ENCODE measurements at regions not wholly inside any gene's neighbourhood (a gene's known extent, or its start where the extent isn't known, plus 50 kb on each side); places are given as distances from the start of the nearest gene placed in this dataset.

- FAIRE-seq (no peak), DNase-seq (no peak)
- no peak for TF ChIP-seq CTCF (IDR thresholded peaks at IDR 0.05; ENCODE audit: borderline replicate concordance, extremely low read depth, insufficient read depth)
- H3K36me3 ChIP-seq (ENCODE audit: control insufficient read depth in 2 of 3, insufficient read depth in 3 of 3, low read length in 3 of 3) = no peaks in the 10 kb centered on the region
- H3K9me3 ChIP-seq (ENCODE audit: control insufficient read depth in 2 of 3, insufficient read depth in 1 of 3, low read length in 3 of 3) = no peaks in the 10 kb centered on the region
- H3K4me3 ChIP-seq (ENCODE audit: low read length in 3 of 3) = no peak overlapping the region
- H3K27ac ChIP-seq (ENCODE audit: low read depth in 2 of 2, low read length in 2 of 2) = no peak overlapping the region
- intact Hi-C loops (cut with DNase I) = no loop called here
- no peak overlapping the region for H3K9ac ChIP-seq (ENCODE audit: low read length in 3 of 3)
- H3K27me3 ChIP-seq (ENCODE audit: control insufficient read depth, insufficient read depth, low read length) = no peaks in the 10 kb centered on the region
- no peaks in the 10 kb centered on the region for H3K4me1 ChIP-seq (ENCODE audit: control insufficient read depth in 2 of 3, insufficient read depth in 2 of 3, low read depth in 1 of 3, low read length in 3 of 3)
Observed at GRCh38 chr9:11335011-11335410, 722.2 kb upstream of the PTPRD start.

GRCh38 chr9:11338130-11338529 is 725.3 kb upstream of the PTPRD start:
- TF ChIP-seq CTCF (IDR thresholded peaks at IDR 0.05; ENCODE audit: borderline replicate concordance, extremely low read depth, insufficient read depth) = no peak
- H3K9me3 ChIP-seq (ENCODE audit: control insufficient read depth in 2 of 3, insufficient read depth in 1 of 3, low read length in 3 of 3) = no peaks in the 10 kb centered on the region
- no peaks in the 10 kb centered on the region for H3K4me1 ChIP-seq (ENCODE audit: control insufficient read depth in 2 of 3, insufficient read depth in 2 of 3, low read depth in 1 of 3, low read length in 3 of 3)
- intact Hi-C loops (cut with DNase I) = no loop called here
- H3K27ac ChIP-seq (ENCODE audit: low read depth in 2 of 2, low read length in 2 of 2) = no peak overlapping the region
- FAIRE-seq (no peak), DNase-seq (no peak)
- no peak overlapping the region for H3K9ac ChIP-seq (ENCODE audit: low read length in 3 of 3)
- H3K27me3 ChIP-seq (ENCODE audit: control insufficient read depth, insufficient read depth, low read length) = no peaks in the 10 kb centered on the region
- H3K4me3 ChIP-seq (ENCODE audit: low read length in 3 of 3) = no peak overlapping the region
- no peaks in the 10 kb centered on the region for H3K36me3 ChIP-seq (ENCODE audit: control insufficient read depth in 2 of 3, insufficient read depth in 3 of 3, low read length in 3 of 3)

GRCh38 chr9:11340654-11341053 is 727.9 kb upstream of the PTPRD start:
- Histone ChIP-seq H3K27me3 (ENCODE audit: control insufficient read depth, insufficient read depth, low read length) (no peaks in the 10 kb centered on the region), H3K36me3 (ENCODE audit: control insufficient read depth in 2 of 3, insufficient read depth in 3 of 3, low read length in 3 of 3) (no peaks in the 10 kb centered on the region), H3K4me1 (ENCODE audit: control insufficient read depth in 2 of 3, insufficient read depth in 2 of 3, low read depth in 1 of 3, low read length in 3 of 3) (no peaks in the 10 kb centered on the region), H3K9ac (ENCODE audit: low read length in 3 of 3) (no peak overlapping the region), H3K9me3 (ENCODE audit: control insufficient read depth in 2 of 3, insufficient read depth in 1 of 3, low read length in 3 of 3) (no peaks in the 10 kb centered on the region), H3K4me3 (ENCODE audit: low read length in 3 of 3) (no peak overlapping the region), H3K27ac (ENCODE audit: low read depth in 2 of 2, low read length in 2 of 2) (no peak overlapping the region)
- FAIRE-seq = no peak
- DNase-seq = no peak
- intact Hi-C loops (cut with DNase I) = no loop called here
- no peak for TF ChIP-seq CTCF (IDR thresholded peaks at IDR 0.05; ENCODE audit: borderline replicate concordance, extremely low read depth, insufficient read depth)

GRCh38 chr9:11347437-11347836 is 734.6 kb upstream of the PTPRD start:
- no peak for TF ChIP-seq CTCF (IDR thresholded peaks at IDR 0.05; ENCODE audit: borderline replicate concordance, extremely low read depth, insufficient read depth)
- no peak overlapping the region for H3K9ac ChIP-seq (ENCODE audit: low read length in 3 of 3)
- intact Hi-C loops (cut with DNase I) = no loop called here
- peak in 1 of 5 donors; percentile 4 for DNase-seq
- H3K27me3 ChIP-seq (ENCODE audit: control insufficient read depth, insufficient read depth, low read length) = no peaks in the 10 kb centered on the region
- H3K27ac ChIP-seq (ENCODE audit: low read depth in 2 of 2, low read length in 2 of 2) = no peak overlapping the region
- no peaks in the 10 kb centered on the region for H3K4me1 ChIP-seq (ENCODE audit: control insufficient read depth in 2 of 3, insufficient read depth in 2 of 3, low read depth in 1 of 3, low read length in 3 of 3)
- H3K36me3 ChIP-seq (ENCODE audit: control insufficient read depth in 2 of 3, insufficient read depth in 3 of 3, low read length in 3 of 3) = no peaks in the 10 kb centered on the region
- no peak for FAIRE-seq
- no peaks in the 10 kb centered on the region for H3K9me3 ChIP-seq (ENCODE audit: control insufficient read depth in 2 of 3, insufficient read depth in 1 of 3, low read length in 3 of 3)
- no peak overlapping the region for H3K4me3 ChIP-seq (ENCODE audit: low read length in 3 of 3)

Measured in kidney (tissue), 13 donors.